GM12801 (cell line): ENCODE measurements at regions not wholly inside any gene's neighbourhood (a gene's known extent, or its start where the extent isn't known, plus 50 kb on each side); places are given as distances from the start of the nearest gene placed in this dataset.

Experiments
- TF ChIP-seq, protein P1 (sequence below): IDR thresholded peaks from one replicate; pipeline ENCODE4 v1.5.1; 2011; ENCODE audit warnings: control low read depth; ENCODE audit not compliant: insufficient read length; ENCODE audit errors: extremely low read depth

- TF ChIP-seq, protein P1, sequence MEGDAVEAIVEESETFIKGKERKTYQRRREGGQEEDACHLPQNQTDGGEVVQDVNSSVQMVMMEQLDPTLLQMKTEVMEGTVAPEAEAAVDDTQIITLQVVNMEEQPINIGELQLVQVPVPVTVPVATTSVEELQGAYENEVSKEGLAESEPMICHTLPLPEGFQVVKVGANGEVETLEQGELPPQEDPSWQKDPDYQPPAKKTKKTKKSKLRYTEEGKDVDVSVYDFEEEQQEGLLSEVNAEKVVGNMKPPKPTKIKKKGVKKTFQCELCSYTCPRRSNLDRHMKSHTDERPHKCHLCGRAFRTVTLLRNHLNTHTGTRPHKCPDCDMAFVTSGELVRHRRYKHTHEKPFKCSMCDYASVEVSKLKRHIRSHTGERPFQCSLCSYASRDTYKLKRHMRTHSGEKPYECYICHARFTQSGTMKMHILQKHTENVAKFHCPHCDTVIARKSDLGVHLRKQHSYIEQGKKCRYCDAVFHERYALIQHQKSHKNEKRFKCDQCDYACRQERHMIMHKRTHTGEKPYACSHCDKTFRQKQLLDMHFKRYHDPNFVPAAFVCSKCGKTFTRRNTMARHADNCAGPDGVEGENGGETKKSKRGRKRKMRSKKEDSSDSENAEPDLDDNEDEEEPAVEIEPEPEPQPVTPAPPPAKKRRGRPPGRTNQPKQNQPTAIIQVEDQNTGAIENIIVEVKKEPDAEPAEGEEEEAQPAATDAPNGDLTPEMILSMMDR, result no peak
Observed at GRCh38 chr6:97656706-97657350, 373.8 kb upstream of the MMS22L start.

- TF ChIP-seq, protein P1, result no peak
Observed at GRCh38 chr6:97658090-97658489, 375.1 kb upstream of the MMS22L start.

DNA sequence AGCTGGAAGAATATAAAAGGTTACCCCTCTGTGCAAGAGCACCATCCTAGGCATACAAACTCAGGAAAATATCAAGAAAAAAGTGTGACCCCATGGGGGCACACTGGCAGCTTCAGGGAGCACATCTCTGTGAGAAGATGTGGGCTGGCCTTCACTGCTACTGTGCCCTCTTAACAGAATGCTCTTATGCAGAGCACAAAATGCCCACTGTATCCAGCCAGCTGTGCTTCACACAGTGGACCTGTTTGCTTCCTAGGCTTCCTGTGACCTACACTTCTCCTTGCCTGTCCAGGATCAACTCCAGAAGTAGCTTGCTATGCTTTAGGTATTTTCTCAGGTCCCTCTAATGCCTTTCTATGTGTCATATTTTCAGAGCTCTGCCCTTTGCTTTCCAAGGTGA, 380.2 kb upstream of the MMS22L start:
- TF ChIP-seq, protein P1, result no peak

DNA sequence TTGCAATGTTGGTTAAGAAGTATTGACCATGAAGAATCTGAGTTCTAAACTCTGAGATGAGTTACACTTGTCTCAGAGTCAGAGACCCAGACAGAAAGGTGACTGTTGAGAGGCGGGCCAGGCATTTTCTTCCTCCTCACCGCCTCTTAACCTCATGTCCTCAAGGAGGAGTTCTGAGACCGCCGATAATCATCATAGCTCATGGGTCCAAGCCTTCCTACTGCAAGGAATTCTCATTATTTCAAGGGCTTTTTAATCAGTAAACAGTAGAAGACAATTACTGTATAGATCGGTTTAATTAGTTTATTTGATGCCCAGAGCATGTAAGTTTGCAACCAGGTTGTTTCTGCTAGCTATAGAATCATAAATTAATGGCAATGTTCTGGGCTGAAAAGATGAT, 382.4 kb upstream of the MMS22L start:
- TF ChIP-seq, protein P1, result no peak

- TF ChIP-seq, protein P1, result no peak
Observed at GRCh38 chr6:97666889-97667288, 383.9 kb upstream of the MMS22L start.

GRCh38 chr6:97668716-97669115, 385.7 kb upstream of the MMS22L start:
- TF ChIP-seq, protein P1, result no peak

- TF ChIP-seq, protein P1, result no peak
Observed at GRCh38 chr6:97669191-97670031, 386.4 kb upstream of the MMS22L start.
